Stimulated activated naive CD4-positive, alpha-beta T cell (primary cell): ENCODE measurements at regions not wholly inside any gene's neighbourhood (a gene's known extent, or its start where the extent isn't known, plus 50 kb on each side); places are given as distances from the start of the nearest gene placed in this dataset.
"Not testable (repeated sequence)": the region's sequence is repeated elsewhere in the genome, so short reads cannot be mapped to it uniquely, and the experiment has no call there.

ENCODE experiments used
- DNase-seq, 6 experiments: peaks; one replicate each; lab custom pipeline; 2025; lab: John Stamatoyannopoulos, UW

GRCh38 chr18:15060279-15060880 lies 312.4 kb downstream of the ANKRD30B start:
- DNase-seq: not testable (repeated sequence)

GRCh38 chr18:15061289-15061896 lies 313.4 kb downstream of the ANKRD30B start:
- DNase-seq: not testable (repeated sequence)

- not testable (repeated sequence) for DNase-seq
These were observed 318.5 kb downstream of the ANKRD30B start for GRCh38 chr18:15066434-15066833.

GRCh38 chr18:15071311-15071710 lies 323.3 kb downstream of the ANKRD30B start:
- DNase-seq: not testable (repeated sequence)
